Testis (tissue), 2 donors: ENCODE measurements at regions not wholly inside any gene's neighbourhood (a gene's known extent, or its start where the extent isn't known, plus 50 kb on each side); places are given as distances from the start of the nearest gene placed in this dataset.

Source experiments
- DNase-seq: peaks from one replicate; pipeline ENCODE4 v3.0.0-alpha.2; 2019
- H3K27ac ChIP-seq, 2 donors: fragments of 200-600 bp; sonication (generic); one replicate each; pipeline ENCODE4 v1.5.1; 2019
- H3K27me3 ChIP-seq: fragments of 200-600 bp; sonication (generic); one replicate; pipeline ENCODE4 v1.5.1; 2019
- H3K36me3 ChIP-seq: fragments of 200-600 bp; sonication (generic); one replicate; pipeline ENCODE4 v1.5.1; 2017; ENCODE audit warnings: low read depth; ENCODE audit errors: missing control alignments
- H3K4me1 ChIP-seq: fragments of 200-600 bp; sonication (generic); one replicate; pipeline ENCODE4 v1.5.1; 2019
- H3K4me3 ChIP-seq, 2 donors: fragments of 200-600 bp; sonication (generic); one replicate each; pipeline ENCODE4 v1.5.1; 2017 to 2019
- H3K9me3 ChIP-seq: fragments of 200-600 bp; sonication (generic); one replicate; pipeline ENCODE4 v1.5.1; 2017
- POLR2A ChIP-seq: fragments of 450-650 bp; IDR thresholded peaks from one replicate; pipeline ENCODE4 v1.6.1; 2017; ENCODE audit warnings: antibody characterized with exemption, mild to moderate bottlenecking, moderate library complexity
- WGBS, 2 donors: methylation state at CpG; one replicate each; pipeline ENCODE4 v1.1.5; 2018; 5-methylcytosine and 5-hydroxymethylcytosine counted together
- intact Hi-C: fragments of 100-400 bp; cut with DNase I; formaldehyde crosslinking; loops from one replicate; pipeline ENCODE4 v1.15.1; 2023; ENCODE audit warnings: low total_unique reads
- TF ChIP-seq, protein P1 (sequence below), 3 experiments: fragments of 450-650 bp in 2 of 3; fragments of 200-600 bp in 1 of 3; sonication (generic) in 1 of 3; IDR thresholded peaks; one replicate each; pipeline ENCODE4 v1.5.1; 2016 to 2019; ENCODE audit warnings: antibody characterized with exemption in 3 of 3, mild to moderate bottlenecking in 2 of 3, moderate library complexity in 1 of 3

DNA sequence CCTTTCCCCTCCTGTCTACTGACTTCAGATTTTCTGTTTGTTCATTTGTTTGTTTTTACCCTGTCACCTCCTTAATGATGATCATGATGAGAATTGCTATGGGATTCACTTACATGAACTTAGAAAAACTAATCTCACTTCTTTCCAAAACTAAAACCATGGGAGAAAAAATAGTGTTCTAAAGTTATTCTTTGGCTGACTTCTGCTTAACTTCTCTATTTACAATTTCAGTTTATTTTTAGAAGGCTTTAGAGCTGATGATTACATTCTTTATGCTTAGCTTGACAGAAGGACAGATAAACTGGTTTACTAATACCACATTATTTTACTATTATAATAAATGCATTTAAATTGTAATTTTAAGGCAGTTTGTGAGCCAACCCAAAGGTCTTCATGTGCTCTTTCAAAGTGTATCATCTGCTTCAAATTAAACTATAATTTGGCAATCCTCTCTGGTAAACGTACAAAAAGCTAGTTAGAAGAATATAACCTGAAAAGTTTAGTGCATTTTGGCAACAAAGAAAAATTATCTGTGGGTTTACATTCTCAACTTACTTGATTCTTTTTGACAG lies 676.8 kb upstream of the UBE2E2 start:
- no peak overlapping the region for H3K27ac ChIP-seq
- no peak overlapping the region for H3K4me3 ChIP-seq
- TF ChIP-seq, protein P1, sequence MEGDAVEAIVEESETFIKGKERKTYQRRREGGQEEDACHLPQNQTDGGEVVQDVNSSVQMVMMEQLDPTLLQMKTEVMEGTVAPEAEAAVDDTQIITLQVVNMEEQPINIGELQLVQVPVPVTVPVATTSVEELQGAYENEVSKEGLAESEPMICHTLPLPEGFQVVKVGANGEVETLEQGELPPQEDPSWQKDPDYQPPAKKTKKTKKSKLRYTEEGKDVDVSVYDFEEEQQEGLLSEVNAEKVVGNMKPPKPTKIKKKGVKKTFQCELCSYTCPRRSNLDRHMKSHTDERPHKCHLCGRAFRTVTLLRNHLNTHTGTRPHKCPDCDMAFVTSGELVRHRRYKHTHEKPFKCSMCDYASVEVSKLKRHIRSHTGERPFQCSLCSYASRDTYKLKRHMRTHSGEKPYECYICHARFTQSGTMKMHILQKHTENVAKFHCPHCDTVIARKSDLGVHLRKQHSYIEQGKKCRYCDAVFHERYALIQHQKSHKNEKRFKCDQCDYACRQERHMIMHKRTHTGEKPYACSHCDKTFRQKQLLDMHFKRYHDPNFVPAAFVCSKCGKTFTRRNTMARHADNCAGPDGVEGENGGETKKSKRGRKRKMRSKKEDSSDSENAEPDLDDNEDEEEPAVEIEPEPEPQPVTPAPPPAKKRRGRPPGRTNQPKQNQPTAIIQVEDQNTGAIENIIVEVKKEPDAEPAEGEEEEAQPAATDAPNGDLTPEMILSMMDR (IDR thresholded peaks at IDR 0.05), result no peak
- no peak for TF ChIP-seq POLR2A
- WGBS, 2 donors, result 46 to 57% methylated on average over 1 of the region's 1 CpG
- no peaks in the 10 kb centered on the region for H3K9me3 ChIP-seq
- H3K36me3 ChIP-seq, result no peaks in the 10 kb centered on the region
- no peak for DNase-seq
- no peaks in the 10 kb centered on the region for H3K4me1 ChIP-seq
- intact Hi-C loops, result no loop called here
- H3K27me3 ChIP-seq, result no peaks in the 10 kb centered on the region

DNA sequence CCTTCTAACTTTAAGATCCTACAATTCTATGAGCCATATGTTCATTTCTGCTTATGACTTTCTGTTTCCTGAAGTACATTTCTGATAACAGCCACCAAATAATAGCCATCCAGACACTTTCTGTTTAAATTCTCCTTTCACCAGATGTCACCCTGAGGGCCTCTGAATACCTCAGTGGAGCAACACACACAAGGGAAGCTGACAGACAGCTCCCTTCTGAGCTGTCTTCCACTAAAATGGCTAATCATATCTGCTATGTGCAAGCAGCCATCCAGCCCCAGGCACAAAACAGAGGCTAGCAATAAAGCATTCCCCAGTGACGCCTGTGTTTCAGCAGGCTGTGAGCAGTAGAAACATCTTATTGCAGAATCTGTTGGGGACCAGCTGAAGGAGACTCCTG lies 666.6 kb upstream of the UBE2E2 start:
- DNase-seq, result no peak
- no peak overlapping the region for H3K4me3 ChIP-seq
- 86 to 90% methylated on average over 1 of the region's 1 CpG for WGBS, 2 donors
- TF ChIP-seq POLR2A, result no peak
- H3K9me3 ChIP-seq, result no peaks in the 10 kb centered on the region
- no peaks in the 10 kb centered on the region for H3K36me3 ChIP-seq
- H3K4me1 ChIP-seq, result no peaks in the 10 kb centered on the region
- no peaks in the 10 kb centered on the region for H3K27me3 ChIP-seq
- H3K27ac ChIP-seq, result no peak overlapping the region
- intact Hi-C loops, result no loop called here

DNA sequence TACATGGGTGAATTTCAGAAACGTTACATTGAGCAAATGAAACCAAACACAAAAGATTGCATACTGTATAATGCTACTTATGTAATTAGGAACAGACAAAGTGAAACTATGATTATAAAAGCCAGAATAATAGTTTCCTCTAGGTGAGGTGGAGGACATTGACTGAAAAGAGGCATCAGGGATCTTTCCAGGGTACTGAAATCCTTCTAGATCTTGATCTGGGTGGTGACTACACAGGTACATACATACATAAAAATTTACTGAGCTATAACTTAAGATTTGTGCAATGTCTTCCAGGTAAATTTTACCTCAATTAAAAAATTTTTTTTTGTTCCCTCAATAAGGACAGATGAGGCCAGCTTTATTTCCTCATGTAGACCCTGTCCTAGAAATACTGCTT lies 665.6 kb upstream of the UBE2E2 start:
- DNase-seq, result no peak
- no peak for TF ChIP-seq POLR2A
- TF ChIP-seq, protein P1 (IDR thresholded peaks at IDR 0.05), result no peak
- intact Hi-C loops, result no loop called here
- no peak overlapping the region for H3K27ac ChIP-seq
- no peaks in the 10 kb centered on the region for H3K27me3 ChIP-seq
- H3K9me3 ChIP-seq, result no peaks in the 10 kb centered on the region
- 70 to 72% methylated on average over 1 of the region's 1 CpG for WGBS, 2 donors
- no peaks in the 10 kb centered on the region for H3K4me1 ChIP-seq
- no peaks in the 10 kb centered on the region for H3K36me3 ChIP-seq
- H3K4me3 ChIP-seq, result no peak overlapping the region

DNA sequence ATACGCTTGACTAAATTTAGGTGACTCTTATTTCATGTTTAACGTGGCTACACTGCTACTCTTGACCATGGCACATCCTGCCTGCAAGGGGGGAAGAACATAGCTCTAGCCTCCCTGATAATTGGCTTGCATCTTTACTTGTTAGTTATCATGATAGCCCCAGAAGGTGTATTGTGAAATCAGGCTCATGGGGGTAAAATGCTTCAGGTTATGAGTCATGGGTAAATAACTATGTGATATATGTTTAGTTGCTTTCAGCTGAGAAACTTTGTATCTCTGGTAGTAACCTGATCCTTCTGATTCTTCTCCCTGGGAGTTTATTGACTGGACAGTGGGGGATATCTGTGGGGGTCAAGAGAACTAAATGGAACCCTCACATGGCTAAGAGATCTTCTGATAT lies 660.8 kb upstream of the UBE2E2 start:
- Histone ChIP-seq H3K27ac (no peak overlapping the region), H3K36me3 (no peaks in the 10 kb centered on the region), H3K4me3 (no peak overlapping the region), H3K9me3 (no peaks in the 10 kb centered on the region), H3K27me3 (no peaks in the 10 kb centered on the region), H3K4me1 (no peaks in the 10 kb centered on the region)
- TF ChIP-seq POLR2A, result no peak
- TF ChIP-seq, protein P1 (IDR thresholded peaks at IDR 0.05), result no peak
- intact Hi-C loops, result no loop called here
- 78 to 88% methylated on average over 2 of the region's 2 CpGs for WGBS, 2 donors
- no peak for DNase-seq

DNA sequence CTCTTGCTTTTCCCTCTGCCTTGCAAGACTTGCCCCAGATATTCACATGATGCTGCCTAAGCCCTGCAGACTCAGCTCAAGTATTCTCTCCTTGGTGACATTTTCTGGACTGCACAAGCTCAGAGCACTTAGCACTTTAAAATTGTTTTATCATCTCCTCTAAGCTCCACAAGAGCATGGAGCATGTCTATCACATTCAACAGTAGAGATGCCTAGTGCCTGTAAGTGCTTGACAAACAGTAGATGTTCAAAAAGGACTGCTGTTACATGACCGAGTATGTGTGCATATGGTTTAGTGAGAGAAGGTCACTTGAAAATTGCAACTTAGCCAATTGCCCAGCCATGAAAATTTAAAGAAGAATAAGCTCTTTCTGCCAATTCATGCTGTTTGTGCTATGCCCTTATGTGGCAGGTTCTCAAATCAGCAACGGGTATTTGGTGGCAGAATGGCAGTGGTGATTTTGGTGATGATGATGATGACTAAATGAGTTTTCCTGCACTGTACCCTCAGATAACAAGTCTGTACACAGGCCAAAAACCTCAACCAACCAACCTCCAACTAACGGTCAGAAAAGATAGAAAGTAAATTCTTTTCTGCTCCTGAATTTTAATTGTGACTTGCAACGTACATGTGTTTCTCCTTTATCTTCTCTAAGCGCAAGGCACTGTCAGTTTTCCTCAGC lies 647.2 kb upstream of the UBE2E2 start:
- no peaks in the 10 kb centered on the region for H3K9me3 ChIP-seq
- intact Hi-C loops, result no loop called here

More for the DNA sequence above, 647.2 kb upstream of the UBE2E2 start:
- Histone ChIP-seq H3K27me3 (no peaks in the 10 kb centered on the region), H3K27ac (no peak overlapping the region), H3K4me3 (no peak overlapping the region), H3K36me3 (no peaks in the 10 kb centered on the region), H3K4me1 (no peaks in the 10 kb centered on the region)
- TF ChIP-seq, protein P1 (IDR thresholded peaks at IDR 0.05), result no peak
- TF ChIP-seq POLR2A, result no peak
- no peak for DNase-seq
- WGBS, 2 donors, result 74 to 82% methylated on average over 5 of the region's 5 CpGs
